ENCODE measurements at regions not wholly inside any gene's neighbourhood (a gene's known extent, or its start where the extent isn't known, plus 50 kb on each side); places are given as distances from the start of the nearest gene placed in this dataset.

DNA sequence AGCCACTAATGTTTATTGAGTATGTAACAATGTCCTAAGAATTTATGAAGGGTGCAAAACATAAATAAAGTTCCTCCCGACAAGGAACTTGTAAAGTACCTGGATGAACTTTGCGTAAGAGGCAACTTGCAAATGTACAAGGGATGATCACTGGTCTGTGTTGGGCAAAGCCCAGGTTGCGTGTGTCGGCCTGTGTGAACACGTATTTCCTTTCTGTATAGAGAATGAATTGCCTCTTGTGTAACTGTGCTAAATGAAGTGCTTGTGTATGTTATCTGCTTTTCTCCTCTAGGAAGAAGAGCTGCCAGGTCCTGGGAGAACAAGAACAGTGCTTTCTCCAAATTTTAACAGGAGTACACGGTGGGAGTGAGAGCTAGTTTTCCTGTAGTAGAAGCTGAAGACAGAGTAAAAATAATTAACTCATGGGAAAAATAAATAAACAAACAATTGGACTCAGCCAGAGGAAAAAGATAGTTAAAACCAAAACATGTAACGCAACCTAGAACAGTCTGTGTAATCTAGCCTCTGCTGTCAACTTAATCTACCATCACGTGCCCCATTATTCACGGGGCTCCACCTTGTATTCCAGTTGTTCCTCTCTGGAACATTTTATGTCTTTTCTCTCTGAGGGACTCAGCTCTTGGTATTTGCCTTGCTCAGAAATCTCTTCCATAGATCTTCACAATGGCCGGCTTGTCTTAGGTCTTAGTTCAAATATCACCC lies 83.7 kb upstream of the RASGRP1 start:
- DNase-seq, result no peak

DNA sequence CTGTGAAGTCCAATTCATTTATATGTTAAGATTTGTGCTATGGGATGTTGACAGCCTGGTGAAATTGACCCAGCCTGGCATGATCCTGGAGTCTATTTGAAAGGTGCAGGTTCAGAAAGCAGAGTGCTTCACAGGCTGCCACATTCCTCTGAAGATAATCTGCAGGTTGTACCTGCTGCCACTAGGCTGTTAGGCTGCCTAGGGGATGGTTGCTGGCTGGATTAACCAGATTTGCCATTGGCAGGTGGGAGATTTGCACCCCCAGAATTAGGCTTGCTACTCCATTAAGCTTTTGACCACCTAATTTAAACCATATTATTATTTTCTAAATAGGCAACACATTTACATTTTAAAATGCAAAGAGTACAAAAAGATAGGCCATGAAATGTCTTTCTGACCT lies 85.8 kb upstream of the RASGRP1 start:
- no peak for DNase-seq

DNA sequence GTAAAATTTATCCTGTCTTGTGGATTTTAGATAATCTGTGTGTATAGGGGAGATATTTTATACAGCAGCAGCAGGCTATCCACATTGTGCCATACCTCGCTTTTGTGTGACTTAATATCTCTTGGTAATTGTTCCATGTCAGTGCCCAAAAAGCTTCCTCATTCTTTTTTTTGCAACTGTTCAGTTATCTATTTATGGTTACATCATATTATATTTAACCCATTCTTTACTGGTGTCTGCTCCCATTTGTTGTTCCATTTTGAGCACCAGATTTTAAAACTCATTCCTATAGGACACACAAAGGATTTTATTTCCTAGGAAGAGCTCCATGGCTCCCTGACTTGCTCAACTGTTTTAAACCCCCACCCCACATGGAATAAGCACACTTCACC lies 86.3 kb upstream of the RASGRP1 start:
- DNase-seq, result no peak

DNA sequence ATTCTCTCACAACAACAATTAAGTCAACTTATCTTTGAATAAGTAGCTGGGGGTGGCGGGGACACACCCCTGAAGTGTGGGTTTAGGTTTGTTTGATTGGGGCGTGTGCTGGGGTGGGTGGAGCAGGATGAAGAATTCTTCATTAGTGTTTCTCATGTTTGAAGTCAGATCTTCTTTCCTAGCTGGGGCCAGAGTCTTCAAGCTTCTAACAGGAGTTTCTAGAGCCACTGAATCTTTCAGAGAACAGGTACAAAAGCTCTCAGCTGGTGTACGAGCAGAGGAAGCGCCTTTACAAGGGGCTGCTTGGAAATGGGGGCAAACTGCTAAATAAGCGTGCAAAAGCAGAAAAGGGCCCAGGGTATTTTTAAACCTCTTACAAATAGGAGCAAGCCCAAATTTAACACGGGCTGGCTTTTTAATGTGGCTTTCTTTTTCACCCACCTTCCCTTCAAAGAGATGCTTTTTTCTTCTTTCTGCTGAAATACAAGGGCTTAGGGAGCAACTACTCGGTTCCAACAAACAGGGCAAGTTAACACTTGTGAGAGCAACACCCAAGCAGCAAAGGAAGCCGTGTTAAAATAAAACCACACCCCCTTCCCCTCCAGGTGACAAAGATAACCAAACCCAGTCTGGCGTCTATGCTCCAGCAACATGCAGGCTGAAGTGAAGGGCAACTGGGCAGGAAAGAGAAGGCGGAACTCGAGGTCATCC lies 86.9 kb upstream of the RASGRP1 start:
- DNase-seq, result peak; percentile 76

DNA sequence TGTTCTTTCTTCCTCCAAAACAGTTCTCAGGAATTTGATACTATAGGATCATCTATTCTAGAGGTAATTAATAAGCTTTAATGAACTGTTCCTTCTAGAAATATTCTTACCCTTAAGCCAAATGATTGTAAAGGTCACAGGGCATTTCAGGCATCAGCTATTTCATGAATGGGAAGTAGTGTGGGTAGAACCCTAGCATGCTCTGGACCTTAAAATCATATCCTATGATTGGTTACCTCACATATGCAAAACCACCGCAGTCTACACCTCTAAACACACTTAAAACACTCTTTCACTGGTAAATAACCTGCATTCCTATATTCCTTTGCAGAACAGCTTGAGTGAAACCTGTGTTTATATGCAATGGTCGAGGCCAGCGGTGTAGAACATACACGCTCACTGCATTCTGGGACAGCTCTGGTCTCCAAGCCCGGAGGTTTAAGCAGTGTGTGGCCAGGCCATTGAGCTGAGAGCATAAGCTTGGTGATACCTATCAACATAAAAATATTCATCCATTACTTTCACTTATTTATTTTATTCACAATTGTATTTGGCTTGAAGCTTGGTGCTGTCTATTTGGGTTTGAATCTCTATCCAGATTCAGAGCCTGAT lies 87.7 kb upstream of the RASGRP1 start:
- DNase-seq, result no peak

DNA sequence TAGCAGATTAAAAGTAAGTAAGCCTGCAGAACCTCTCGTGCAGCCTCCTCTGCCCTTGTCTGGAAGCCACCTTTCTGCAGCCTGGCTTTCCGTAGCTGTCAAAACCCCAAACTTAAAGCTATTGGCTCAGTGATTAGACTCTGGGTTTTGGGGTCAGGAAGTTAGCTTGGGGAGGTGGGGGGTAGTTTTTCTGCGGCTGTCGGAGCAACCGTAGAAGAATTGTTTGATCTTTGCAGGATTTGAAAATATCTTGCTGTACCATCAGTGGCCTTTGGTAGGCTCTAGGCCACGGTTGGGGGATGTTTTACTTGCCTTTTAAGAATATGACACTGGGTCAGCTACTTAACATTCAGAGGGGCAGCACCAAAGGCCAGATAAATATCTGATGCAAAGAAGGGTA lies 88.4 kb upstream of the RASGRP1 start:
- DNase-seq, result peak; percentile 88

DNA sequence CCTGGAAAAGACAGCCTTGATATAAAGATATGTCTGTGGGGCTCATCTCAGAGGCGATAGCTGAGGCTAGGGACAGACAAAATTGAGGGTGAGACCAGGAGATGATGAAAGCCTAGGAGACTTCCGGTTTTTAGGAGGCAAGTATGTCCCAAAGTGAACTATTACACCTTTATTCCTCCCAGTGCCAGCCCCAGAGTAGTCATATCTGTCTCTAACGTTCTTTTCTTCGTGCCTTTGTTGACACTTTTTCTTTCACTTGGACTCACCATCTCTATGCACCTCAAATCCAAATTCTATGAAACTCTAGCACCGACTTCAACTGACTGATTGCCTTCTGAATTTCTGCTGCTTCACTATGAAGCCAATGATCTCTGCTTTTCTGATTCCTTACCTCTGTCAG lies 93.8 kb upstream of the RASGRP1 start:
- no peak for DNase-seq

DNA sequence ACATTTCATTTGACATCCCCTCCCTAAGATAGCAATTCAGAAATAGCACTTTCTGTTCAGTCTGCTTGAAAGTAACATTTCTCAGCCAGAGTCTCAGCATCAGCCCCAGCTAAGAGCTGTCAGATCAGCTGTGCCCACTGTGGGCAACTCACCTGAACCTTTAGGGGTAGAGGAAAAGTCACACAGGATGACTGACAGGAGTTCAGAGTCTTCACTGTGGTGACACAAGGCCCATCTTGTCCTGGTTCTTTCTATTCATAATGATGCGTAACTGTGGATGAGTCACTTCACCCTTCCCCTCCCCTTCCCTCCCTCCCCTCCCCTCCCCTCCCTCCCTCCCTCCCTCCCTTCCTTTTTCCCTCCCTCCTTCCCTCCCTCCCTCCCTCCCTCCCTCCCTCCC lies 96.1 kb upstream of the RASGRP1 start:
- peak; percentile 47 for DNase-seq

DNA sequence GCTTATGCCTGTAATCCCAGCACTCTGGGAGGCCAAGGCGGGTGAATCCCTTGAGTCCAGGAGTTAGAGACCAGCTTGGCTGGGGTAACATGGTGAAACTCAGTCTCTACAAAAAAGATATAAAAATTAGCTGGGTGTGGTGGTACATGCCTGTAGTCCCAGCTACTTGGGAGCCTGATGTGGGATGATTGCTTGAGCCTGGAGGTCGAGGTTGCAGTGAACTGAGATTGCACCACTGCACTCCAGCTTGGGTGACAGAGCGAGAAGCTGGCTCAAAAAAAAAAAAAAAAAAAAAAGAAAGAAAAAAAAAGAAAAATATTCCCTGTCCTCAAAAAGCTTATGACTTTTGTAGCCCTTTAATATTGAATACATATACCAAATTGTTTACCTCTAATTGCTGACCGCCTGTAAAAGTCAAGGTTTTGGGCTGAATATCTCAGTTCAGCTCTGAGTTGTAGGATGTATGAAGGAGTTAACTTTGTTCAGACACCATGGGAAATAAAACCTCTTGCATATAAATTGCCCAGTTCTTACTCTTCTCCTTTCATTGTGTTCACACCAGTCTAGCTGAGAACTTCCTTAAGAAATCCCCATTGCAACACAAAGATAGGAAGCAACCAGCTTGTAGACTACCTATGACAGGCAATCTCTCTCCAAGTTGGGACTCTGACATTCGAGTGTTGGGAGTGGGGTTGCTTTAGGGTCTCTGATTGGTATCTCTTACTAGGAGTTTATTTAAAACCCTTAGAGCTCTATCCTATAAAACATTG lies 97.6 kb upstream of the RASGRP1 start:
- no peak for DNase-seq

DNA sequence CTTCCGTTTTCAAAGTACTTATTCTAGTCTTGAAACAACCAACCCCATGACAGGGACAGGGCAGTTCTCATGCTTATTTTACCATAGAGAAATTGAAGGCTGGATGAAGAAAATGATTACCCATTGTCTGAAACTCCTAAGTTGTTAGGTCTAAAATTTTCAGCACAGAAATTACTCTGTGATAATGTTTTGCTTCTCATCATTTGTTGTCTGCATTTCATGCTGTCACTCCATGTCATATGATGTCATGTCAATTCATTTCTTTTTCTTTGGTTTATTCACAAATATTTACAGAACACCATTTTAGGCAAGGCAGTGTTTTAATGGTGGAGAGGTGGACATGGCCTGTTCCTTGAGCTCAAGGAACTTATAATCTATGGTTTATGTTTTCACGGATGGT lies 98.2 kb upstream of the RASGRP1 start:
- no peak for DNase-seq

DNA sequence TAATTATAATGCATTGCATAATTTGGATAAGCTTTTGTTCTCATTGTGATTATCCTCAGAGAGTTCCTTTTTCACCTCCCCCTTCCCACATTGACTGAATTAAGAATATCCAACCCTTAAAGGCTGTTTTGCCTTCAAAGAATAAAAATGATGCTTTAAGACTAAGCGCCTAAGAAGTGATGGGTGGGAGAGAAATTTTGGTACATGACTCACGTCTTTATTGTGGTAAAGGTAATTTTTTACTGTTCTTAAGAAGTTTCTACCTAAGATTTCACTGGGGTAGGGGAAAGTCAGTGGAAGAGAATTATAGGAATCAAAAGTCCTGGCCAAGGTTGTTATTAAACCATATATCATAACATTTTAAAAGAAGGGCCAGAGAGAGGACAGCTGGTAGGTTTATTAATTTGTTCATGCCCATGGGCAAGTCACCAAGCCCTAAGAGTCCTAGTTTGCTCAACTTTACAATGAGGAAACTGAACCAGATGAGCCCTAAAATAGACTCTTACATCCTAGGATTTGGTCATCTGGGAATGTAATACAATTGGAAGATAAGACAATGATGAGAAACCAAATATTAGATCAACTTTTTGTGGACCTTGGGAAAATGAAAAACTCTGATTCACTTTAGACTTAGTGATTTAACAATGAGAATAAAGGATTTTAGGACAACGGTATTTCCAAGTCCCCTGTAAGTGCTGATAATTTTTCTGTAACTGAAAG lies 101.1 kb upstream of the RASGRP1 start:
- DNase-seq, result no peak

DNA sequence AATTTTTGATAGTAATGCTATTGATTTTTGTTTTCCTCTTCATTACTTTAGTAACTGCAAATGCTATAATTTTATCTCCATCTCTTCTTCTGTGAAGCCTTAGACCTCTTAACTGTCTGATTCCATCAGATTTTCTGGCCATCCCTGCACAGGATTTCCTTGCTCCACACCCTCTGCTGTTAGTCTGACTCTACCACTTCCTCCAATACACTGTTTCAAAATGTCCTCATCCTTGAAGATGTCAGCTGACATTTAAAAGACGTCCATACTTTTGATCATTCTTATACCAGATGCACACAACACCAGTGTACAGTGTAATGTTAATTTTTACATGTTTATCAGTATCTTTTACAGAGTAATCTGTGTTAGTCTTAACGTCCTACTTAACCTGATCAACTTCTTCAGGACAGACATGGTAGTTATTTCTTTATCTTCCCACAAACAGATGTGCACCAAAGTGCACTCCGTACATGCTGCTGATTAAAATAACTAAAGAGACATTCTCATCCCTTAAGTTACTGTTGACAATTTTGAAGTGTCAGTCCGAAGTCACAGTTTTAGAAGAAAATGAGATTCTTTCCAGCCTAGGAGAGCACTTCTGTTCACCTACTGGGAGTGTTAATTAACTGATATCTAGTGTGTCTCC lies 102.4 kb upstream of the RASGRP1 start:
- DNase-seq, result no peak

DNA sequence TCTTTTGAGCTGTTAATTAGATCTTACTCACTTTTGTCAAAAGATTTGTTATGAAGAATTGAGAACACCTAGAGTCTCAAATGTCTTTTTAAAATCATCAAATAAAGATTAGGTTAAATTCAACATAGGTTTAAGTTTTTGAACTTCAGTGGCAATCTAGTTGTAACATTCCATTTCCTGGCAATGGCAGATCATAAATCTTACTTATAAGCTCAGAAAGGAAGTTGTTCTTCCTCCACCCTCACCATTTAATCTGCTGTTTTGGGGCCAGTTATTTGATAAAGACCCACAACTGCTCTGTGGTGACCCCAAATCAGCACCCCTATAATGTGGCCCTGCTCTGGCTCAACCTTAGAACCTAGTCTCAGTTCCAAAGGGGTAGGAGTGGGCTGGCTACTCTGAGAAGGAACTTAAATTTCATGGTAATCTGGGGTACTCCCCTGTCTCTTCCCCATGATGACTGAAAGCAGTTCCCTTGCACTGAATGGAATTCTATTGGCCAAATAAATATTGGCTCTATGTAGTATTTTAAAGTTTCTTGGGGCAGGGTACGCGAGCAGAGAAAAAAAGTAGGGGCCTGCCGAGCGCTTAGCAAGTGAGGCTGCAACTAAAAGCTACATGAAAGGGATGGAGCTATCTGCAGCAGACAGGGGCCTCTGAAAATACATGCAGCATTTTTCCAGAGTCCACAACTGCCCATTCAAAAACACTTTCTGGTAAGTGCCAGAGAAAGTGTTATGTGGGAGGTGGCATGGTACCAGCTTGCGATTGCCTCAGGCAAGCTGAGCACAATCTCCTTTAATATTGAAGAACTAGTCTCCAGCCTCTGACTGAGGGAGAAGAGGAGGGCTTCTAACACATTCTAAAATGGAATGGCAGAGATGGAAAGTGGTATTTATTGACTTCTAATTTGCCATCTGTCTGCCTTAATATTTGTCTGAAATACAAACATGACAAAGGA lies 103.6 kb upstream of the RASGRP1 start:
- DNase-seq, result no peak

DNA sequence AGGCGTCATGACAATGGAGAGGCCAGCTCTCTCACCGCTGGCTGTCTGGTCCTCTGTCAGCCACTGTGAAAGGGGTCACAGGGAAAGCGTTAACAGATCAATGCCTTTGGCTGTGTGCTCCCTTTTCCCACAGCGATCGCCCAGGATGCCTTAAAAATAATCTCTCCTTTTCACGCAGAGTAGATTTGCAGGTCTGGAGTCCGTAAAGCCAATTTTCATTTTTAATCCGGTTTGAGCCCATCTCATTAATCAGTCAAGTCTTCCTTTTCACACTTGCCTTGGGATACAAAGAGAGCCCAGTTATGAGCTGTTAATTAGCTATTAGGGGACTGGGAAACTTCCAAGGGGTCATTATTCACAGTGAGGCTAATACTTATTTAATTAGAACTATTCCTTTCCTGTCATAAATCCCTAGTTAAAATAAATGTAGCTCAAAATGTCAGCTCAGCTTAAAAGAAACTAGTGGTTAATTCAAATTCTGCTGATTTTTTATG lies 104.3 kb upstream of the RASGRP1 start:
- DNase-seq, result no peak

DNA sequence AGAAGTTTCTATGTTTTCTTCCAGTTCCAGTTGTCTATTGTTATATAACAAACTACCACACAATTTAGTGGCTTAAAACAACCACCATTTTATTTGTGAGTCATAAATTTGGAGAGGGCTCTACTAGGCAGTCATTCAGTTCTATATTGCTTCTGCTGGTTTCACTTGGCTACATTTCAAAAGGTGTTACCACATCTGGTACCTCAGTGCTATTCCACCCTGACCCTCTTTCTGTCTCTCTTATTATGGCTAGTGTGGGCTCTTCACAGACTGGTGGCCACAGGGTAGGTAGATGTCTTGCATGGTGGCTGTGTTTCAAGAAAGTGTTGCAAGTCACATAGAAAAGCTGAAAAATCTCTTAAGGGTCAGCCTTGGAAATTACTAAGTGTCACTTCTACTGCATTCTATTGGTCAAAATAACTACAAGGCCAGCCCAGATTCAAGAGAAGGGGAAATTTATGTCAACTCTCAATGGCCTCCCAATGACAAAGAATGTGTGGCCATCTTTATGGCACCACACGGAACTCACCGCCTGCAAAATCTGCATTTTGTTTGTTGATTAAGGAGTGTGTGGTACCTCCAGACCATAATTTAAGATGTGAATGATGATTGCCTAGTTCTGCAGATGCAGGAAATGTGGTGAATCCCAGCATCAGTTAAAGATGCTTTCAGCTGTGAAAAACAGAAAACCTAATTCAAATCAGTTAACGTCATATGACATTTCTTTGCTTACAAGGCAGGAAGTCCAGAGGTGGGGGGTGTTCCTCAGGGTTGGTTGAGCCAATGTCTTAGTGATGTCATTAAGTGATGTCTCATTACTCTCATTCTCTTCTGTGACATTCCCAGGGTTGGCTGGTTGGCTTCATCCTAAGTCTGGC lies 105.8 kb upstream of the RASGRP1 start:
- peak; percentile 86 for DNase-seq

DNA sequence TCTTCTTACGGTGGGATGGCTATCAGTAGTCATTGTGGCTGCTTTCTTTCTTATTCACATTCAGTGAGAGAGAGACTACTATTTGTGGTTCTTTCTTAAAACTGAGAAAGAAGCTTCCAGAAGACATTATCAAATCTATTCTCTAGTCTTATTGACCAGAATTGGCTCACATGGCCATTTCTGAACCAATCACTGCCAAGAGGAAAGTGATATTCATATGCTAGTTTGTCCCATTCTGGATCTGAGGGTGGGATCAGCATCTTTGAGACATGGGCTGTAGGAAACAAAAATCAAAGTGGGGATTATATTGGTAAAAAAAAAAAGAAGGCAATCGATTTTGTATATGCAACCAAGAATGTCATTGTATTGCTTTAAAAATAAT lies 106.4 kb upstream of the RASGRP1 start:
- DNase-seq, result no peak

DNA sequence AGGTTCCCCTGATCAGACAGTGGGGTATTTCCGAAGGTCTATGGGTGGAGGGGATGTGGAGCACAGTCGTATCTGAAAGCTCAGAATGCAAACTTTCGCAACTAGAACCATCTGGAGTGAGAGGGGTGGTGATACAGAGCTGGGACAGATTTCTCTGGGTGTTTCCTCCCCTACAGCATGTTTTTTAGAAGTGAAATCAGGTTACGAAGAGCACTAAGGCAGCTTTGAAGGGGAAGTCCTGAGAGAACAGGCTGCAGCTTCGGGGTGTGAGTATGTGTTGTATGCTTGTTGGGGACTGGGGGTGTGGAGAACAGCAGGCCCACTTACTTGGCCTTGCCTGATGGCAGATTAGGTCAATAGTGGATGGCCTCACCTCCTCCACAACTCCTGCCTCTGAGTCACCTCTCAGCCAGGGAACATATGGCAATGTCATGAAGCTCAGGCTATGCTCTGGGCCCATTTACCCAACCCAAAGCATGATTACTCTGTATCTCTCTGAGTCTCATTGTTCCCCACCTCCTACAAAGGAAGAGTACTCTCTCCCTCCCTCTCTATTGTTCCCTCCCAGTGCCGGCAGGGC lies 107.2 kb upstream of the RASGRP1 start:
- DNase-seq, result peak; percentile 85

DNA sequence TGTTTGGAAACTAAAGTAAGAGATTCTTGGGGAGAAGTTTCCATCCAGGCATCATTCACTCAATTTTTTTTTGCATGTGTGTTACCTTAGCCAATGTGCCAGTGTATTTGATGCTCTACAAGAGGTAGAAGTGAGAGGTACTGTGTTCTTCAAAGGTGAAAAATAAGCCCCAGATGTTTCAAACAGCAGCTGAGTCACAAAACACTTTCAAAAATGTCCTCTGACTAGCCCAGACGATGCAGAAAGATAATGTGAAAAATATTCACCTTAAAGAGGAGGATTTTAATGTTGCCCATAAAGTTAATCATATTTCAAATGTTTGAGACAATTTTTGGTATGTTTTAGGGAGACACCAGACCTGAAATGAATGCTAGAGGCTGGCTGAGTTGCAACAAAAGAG lies 107.7 kb upstream of the RASGRP1 start:
- no peak for DNase-seq

All from CD4-positive, alpha-beta T cell treated with Interleukin-12 subunit alpha and Interleukin-12 subunit beta, for 1 hour (primary cell).